ENCODE measurements at regions not wholly inside any gene's neighbourhood (a gene's known extent, or its start where the extent isn't known, plus 50 kb on each side); places are given as distances from the start of the nearest gene placed in this dataset.

DNA sequence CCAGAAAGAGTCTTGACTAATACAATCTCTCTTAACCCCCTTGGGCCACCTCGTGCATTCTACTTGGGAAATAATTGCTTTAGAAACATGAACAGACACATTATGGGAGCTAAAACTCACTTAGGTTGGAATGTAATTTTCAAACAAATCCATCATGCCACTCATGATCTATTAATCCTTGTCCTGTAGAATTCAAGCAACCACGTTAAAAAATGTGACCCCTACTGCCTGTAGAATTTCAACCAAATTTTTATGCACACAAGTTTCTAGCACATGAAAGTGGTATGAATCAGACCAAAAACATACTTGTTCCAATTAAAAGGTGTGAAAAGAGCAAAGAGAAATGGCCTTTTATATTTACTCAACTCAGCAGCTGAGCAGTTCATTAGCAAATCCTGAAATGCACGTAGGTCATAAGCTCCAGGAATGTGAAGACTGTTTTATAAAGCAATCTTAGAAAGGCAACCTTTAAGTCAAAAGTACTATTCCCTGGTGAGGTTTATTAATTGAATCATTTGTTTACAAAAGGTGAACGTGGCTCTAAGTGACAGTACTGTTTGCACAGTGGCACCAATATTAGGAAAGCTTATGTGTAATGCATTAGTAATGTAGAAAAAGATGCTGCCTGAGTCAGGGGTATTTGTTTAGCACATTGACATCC is 459.4 kb upstream of the UBE2E3 start:
- Histone ChIP-seq H3K27me3 (no peaks in the 10 kb centered on the region), H3K27ac (no peak overlapping the region), H3K4me3 (replicated peaks in 1 of 3) (no peak overlapping the region), H3K9me3 (no peaks in the 10 kb centered on the region), H3K4me1 (no peaks in the 10 kb centered on the region), H3K36me3 (no peaks in the 10 kb centered on the region)
- intact Hi-C loops (cut with DNase I): no loop called here
- no peak for TF ChIP-seq POLR2A (IDR thresholded peaks at IDR 0.05)
- TF ChIP-seq, protein P1, sequence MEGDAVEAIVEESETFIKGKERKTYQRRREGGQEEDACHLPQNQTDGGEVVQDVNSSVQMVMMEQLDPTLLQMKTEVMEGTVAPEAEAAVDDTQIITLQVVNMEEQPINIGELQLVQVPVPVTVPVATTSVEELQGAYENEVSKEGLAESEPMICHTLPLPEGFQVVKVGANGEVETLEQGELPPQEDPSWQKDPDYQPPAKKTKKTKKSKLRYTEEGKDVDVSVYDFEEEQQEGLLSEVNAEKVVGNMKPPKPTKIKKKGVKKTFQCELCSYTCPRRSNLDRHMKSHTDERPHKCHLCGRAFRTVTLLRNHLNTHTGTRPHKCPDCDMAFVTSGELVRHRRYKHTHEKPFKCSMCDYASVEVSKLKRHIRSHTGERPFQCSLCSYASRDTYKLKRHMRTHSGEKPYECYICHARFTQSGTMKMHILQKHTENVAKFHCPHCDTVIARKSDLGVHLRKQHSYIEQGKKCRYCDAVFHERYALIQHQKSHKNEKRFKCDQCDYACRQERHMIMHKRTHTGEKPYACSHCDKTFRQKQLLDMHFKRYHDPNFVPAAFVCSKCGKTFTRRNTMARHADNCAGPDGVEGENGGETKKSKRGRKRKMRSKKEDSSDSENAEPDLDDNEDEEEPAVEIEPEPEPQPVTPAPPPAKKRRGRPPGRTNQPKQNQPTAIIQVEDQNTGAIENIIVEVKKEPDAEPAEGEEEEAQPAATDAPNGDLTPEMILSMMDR (IDR thresholded peaks at IDR 0.05): no peak
- no peak for DNase-seq
- 52% methylated on average over 4 of the region's 4 CpGs for WGBS, 2 donors

DNA sequence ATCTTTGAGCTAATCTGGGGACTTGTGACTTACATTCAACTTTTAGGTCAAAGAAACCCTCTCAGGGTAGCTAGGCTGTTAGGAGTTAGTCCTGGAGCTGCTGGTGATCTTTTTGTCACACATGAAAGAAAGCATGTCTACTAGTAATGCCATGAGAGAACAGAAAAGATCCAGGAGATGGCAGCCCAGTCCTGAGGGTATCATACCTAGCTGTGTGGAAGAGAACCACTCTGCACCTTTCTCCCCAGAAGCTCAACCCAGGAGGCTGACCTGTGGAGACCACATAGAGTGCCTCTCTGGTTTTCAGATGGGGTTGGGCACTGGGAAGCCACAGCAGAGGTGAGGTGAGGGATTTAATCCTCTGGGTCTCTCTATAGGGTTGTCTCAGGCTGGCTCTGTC is 460.2 kb upstream of the UBE2E3 start:
- Histone ChIP-seq H3K4me3 (replicated peaks in 1 of 3) (no peak overlapping the region), H3K36me3 (no peaks in the 10 kb centered on the region), H3K9me3 (no peaks in the 10 kb centered on the region), H3K27ac (no peak overlapping the region), H3K4me1 (no peaks in the 10 kb centered on the region), H3K27me3 (no peaks in the 10 kb centered on the region)
- TF ChIP-seq, protein P1 (IDR thresholded peaks at IDR 0.05): no peak
- no peak for TF ChIP-seq POLR2A (IDR thresholded peaks at IDR 0.05)
- DNase-seq: no peak
- intact Hi-C loops (cut with DNase I): no loop called here

DNA sequence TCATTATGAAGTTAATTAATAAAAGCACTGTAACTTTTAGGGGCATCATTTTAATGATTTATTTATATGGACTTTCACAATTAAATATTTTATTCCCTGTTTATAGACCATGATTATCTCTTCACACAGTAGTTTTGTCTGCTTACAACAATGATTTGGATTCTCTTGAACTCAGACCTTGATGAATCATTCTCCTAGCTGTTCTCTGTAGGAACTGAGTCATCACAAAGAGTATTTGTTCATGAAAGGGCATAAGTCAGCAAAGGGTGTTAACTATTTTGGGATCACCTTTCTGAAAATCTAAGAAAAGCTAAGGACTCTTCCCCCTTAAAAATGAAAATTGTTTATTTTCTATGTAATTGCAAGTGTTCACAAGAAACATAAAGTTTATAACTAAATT is 461.1 kb upstream of the UBE2E3 start:
- H3K9me3 ChIP-seq: no peaks in the 10 kb centered on the region
- intact Hi-C loops (cut with DNase I): no loop called here
- H3K4me3 ChIP-seq (replicated peaks in 1 of 3): no peak overlapping the region
- H3K4me1 ChIP-seq: no peaks in the 10 kb centered on the region
- TF ChIP-seq POLR2A (IDR thresholded peaks at IDR 0.05): no peak
- TF ChIP-seq, protein P1 (IDR thresholded peaks at IDR 0.05): no peak
- DNase-seq: no peak
- H3K27ac ChIP-seq: no peak overlapping the region
- no peaks in the 10 kb centered on the region for H3K27me3 ChIP-seq
- no peaks in the 10 kb centered on the region for H3K36me3 ChIP-seq

DNA sequence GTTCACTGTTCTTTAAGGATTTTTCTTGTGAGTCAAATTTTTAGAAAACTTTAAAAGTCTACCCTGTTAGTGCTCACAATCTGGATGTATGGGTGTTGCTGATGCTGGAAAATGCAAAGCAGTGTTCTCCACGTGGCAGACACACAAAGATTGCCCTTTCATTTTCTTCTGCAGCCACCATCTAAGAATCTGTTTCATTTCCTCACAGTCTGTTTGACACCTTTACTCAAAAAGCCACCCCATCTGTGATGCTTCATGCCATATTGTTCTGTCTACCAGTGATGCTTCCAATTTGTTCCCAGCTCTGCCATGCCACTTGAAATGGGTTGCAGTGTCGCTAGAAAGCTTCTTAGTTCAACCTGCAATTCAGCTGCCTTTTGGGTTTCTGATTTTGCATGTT is 464.2 kb upstream of the UBE2E3 start:
- Histone ChIP-seq H3K9me3 (no peaks in the 10 kb centered on the region), H3K36me3 (no peaks in the 10 kb centered on the region), H3K4me1 (no peaks in the 10 kb centered on the region), H3K27ac (no peak overlapping the region), H3K27me3 (no peaks in the 10 kb centered on the region), H3K4me3 (replicated peaks in 1 of 3) (no peak overlapping the region)
- 79 to 83% methylated on average over 2 of the region's 2 CpGs for WGBS, 2 donors
- intact Hi-C loops (cut with DNase I): no loop called here
- DNase-seq: no peak
- no peak for TF ChIP-seq POLR2A (IDR thresholded peaks at IDR 0.05)
- TF ChIP-seq, protein P1 (IDR thresholded peaks at IDR 0.05): no peak

DNA sequence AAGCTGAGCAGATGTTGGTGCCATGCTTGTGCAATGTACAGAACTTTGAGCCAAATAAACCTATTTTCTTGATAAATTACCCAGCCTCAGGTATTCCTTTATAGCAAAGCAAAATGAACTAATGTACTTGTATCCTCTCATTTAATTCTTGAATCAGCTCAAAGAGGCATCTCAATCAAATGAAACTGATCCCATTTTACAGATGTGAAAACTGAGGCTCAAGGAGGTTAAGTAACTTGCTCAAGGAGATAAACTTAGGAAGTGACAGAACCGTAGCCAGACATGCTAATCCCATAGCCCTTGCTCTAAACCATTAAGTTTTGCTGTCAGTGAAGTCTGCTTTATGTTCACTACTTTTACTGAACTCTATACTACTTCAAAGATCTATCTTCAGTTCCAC is 467.0 kb upstream of the UBE2E3 start:
- Histone ChIP-seq H3K4me1 (no peaks in the 10 kb centered on the region), H3K27me3 (no peaks in the 10 kb centered on the region), H3K4me3 (replicated peaks in 1 of 3) (no peak overlapping the region), H3K36me3 (no peaks in the 10 kb centered on the region), H3K9me3 (no peaks in the 10 kb centered on the region), H3K27ac (no peak overlapping the region)
- WGBS, 2 donors: 63 to 78% methylated on average over 1 of the region's 1 CpG
- no peak for DNase-seq
- TF ChIP-seq POLR2A (IDR thresholded peaks at IDR 0.05): no peak
- TF ChIP-seq, protein P1 (IDR thresholded peaks at IDR 0.05): no peak
- intact Hi-C loops (cut with DNase I): no loop called here
